ENCODE measurements at regions not wholly inside any gene's neighbourhood (a gene's known extent, or its start where the extent isn't known, plus 50 kb on each side); places are given as distances from the start of the nearest gene placed in this dataset.
A peak's percentile ranks its signal among the peaks of the same experiment; 100 is the strongest.

DNA sequence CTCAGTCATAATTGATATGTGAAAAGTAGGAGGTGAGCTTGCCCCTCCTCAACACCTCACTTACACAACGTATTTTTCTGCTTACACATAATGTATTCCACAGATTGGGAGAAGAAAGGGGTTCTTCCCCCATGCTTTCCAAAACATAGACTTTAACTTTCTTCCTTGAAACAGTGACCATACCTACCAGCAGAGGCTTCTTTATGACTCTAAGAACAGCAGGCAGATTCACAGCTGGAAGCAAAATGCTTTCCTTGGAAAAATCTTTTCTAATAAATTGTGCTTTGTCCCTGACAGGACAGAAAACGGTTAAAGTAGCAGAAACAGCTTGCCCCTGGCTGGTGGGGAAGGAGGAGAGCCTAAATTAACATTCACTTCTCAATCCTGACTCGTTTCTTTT lies 629.1 kb upstream of the IMPG1 start:
- TF ChIP-seq, protein P1, sequence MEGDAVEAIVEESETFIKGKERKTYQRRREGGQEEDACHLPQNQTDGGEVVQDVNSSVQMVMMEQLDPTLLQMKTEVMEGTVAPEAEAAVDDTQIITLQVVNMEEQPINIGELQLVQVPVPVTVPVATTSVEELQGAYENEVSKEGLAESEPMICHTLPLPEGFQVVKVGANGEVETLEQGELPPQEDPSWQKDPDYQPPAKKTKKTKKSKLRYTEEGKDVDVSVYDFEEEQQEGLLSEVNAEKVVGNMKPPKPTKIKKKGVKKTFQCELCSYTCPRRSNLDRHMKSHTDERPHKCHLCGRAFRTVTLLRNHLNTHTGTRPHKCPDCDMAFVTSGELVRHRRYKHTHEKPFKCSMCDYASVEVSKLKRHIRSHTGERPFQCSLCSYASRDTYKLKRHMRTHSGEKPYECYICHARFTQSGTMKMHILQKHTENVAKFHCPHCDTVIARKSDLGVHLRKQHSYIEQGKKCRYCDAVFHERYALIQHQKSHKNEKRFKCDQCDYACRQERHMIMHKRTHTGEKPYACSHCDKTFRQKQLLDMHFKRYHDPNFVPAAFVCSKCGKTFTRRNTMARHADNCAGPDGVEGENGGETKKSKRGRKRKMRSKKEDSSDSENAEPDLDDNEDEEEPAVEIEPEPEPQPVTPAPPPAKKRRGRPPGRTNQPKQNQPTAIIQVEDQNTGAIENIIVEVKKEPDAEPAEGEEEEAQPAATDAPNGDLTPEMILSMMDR (IDR thresholded peaks at IDR 0.05; ENCODE audit: low read depth, low read length) = no peak
- DNase-seq (ENCODE audit: extremely low read depth, low read depth) = no peak

DNA sequence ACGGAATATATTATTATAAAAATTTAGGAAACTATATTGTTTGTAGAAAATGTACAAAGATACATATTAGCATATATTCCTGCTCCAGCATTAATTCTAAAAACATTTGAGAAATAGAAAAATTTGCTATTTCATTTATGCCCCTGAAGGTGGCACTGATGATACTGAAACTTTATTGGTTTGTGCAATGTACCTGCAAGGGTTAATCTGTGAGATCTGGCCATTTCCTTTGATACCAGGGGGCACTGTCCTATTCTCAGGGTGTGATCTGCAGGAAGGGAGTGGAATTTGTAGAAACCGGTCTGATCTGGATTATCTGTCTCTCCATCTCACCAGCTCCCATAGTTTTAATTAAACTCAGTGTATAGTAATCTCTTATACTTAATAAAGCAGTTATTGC lies 625.1 kb upstream of the IMPG1 start:
- TF ChIP-seq, protein P1 (IDR thresholded peaks at IDR 0.05; ENCODE audit: low read depth, low read length) = no peak; the same call in 1 of the 2 replicates
- no peak for DNase-seq (ENCODE audit: extremely low read depth, low read depth)

DNA sequence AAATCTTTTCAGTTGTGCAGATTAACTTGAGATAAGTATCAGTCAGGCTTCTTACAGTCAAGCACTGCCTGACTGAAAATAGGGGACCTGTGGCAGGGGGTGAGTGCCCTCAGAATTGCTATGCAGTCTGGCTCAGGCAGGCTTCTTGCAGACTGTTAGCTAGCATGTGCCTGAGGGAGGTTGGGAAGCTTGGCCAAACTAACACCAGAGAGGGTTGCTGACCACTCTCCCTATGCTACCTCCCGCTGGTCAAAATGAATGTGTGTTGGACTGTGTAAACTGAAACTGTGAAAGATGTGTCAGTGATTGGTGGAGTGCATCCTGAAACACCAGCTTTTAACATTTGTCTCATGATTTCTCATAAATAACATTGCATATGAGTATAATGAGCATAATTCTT lies 622.3 kb upstream of the IMPG1 start:
- TF ChIP-seq, protein P1 (IDR thresholded peaks at IDR 0.05; ENCODE audit: low read depth, low read length) = no peak
- no peak for DNase-seq (ENCODE audit: extremely low read depth, low read depth)

DNA sequence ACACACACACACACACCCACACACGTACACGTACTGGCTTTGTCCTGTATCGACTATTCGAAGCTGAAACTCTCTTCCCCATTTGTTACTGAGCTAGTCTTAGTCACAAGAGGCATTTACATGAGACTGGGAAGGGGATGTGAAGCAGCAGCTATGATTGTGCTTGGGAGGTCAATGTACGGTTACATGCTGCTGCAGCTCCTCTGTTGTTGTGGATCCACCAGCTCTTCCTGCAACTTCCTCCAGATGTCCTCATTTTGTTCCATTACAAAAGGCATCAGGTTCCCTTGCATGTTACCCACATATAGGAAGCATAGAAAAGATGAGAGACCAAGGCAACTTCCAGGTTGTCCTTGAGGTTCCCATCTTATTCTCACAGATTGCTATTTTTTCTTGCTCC lies 612.4 kb upstream of the IMPG1 start:
- no peak for DNase-seq (ENCODE audit: extremely low read depth, low read depth)
- TF ChIP-seq, protein P1 (IDR thresholded peaks at IDR 0.05; ENCODE audit: low read depth, low read length) = no peak

DNA sequence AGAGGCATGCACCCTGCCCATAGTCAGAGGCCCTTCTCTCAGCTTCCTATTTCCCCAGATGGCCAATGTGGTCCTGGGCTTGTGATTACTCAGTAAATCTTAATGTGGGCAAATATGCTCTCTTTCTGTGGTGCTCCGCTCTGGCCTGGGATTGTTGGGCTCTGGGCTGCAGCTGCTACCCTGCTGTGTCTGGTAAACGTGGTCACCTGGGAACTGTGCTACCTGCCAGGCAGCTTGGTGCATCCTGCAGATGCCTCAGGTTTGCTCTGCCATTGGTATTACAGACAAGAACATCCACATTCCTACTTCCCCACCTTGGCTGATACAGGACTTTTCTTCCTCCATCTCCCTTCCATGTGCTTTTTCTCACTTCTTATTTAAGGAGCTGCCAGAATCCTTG lies 611.5 kb upstream of the IMPG1 start:
- TF ChIP-seq, protein P1 (IDR thresholded peaks at IDR 0.05; ENCODE audit: low read depth, low read length) = no peak
- DNase-seq (ENCODE audit: extremely low read depth, low read depth) = no peak

DNA sequence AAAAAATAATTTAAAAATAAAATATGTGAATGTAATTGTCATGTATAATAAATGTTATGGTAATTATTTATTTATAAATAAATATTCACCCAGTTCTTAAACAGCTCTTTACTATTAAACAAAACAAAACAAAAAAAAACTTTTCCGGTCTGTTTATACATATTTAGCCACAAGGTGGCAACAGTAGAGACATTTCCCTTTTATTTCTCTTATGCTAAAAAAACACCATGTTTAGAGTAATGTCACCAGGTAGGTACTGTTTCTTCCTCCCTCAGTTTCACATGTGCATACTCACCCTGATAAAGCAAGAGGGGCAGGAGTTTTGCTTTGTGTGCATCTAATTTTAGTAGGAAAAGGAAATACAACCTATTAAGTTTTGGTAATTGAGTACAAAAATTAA lies 610.4 kb upstream of the IMPG1 start:
- DNase-seq (ENCODE audit: extremely low read depth, low read depth) = no peak

DNA sequence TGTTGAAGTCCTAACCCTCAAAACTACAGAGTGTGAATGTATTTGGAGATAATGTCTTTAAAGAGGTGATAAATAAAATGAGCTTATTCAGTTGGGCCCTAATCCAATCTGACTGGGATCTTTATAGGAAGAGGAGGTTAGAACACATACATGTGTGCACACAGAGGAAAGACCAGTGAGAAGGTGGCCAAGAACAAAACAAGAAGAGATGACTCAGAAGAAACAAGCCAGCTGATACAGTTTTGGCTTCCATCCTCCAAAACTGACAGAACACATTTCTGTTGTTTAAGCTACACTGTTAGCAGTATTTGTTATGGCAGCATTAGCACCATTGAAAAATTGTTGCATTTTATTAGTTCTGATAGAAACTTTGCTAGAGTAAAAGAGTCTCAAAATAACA lies 609.3 kb upstream of the IMPG1 start:
- TF ChIP-seq, protein P1 (IDR thresholded peaks at IDR 0.05; ENCODE audit: low read depth, low read length) = no peak
- DNase-seq (ENCODE audit: extremely low read depth, low read depth) = no peak

More for the DNA sequence above, 610.4 kb upstream of the IMPG1 start:
- TF ChIP-seq, protein P1 (IDR thresholded peaks at IDR 0.05; ENCODE audit: low read depth, low read length) = peak; percentile 18

Measured in AG09319 (cell line).